WTC11 (cell line): ENCODE measurements at regions not wholly inside any gene's neighbourhood (a gene's known extent, or its start where the extent isn't known, plus 50 kb on each side); places are given as distances from the start of the nearest gene placed in this dataset.

Source experiments
- ATAC-seq: fragments of 200-7000 bp; cut with Tn5 transposase; 2 replicates; pipeline ENCODE4 v1.10.0; 2021; ENCODE audit warnings: mild to moderate bottlenecking, moderate library complexity
- CTCF ChIA-PET: fragments of 300-600 bp; sonication (Branson Sonifier 250); formaldehyde crosslinking; loops from one replicate; lab custom pipeline; 2021; ENCODE audit warnings: antibody characterized with exemption; lab: Charles Lee
- POLR2A ChIA-PET: fragments of 350-600 bp; sonication (Branson Sonifier 250); formaldehyde crosslinking; loops from one replicate; lab custom pipeline; 2021; ENCODE audit warnings: antibody characterized with exemption; lab: Charles Lee
- DNase-seq: peaks from one replicate; pipeline ENCODE4 v3.0.0; 2021; ENCODE audit warnings: low spot score
- H3K27ac Mint-ChIP-seq: 2 replicates; pipeline ENCODE4 v1.8.0; 2021; ENCODE audit warnings: mixed read lengths
- H3K27me3 Mint-ChIP-seq: 2 replicates; pipeline ENCODE4 v1.8.0; 2021; ENCODE audit warnings: low read depth, mild to moderate bottlenecking, moderate library complexity, mixed read lengths
- H3K36me3 Mint-ChIP-seq: 2 replicates; pipeline ENCODE4 v1.8.0; 2021; ENCODE audit warnings: mixed read lengths
- H3K4me1 Mint-ChIP-seq: 2 replicates; pipeline ENCODE4 v1.8.0; 2022; ENCODE audit warnings: mixed read lengths
- H3K4me3 Mint-ChIP-seq: 2 replicates; pipeline ENCODE4 v1.8.0; 2021; ENCODE audit warnings: mild to moderate bottlenecking, moderate library complexity, mixed read lengths
- H3K9me3 Mint-ChIP-seq: 2 replicates; pipeline ENCODE4 v1.8.0; 2021; ENCODE audit warnings: mixed read lengths
- CBFB ChIP-seq: sonication (generic); formaldehyde crosslinking; IDR thresholded peaks from 2 replicates; pipeline ENCODE4 v1.8.1; 2022; ENCODE audit warnings: mild to moderate bottlenecking, low read depth, missing genetic modification reagents
- MXD4 ChIP-seq: fragments of 250-450 bp; sonication (Bioruptor Pico); IDR thresholded peaks from 2 replicates; pipeline ENCODE4 v1.8.0; 2021; ENCODE audit warnings: mild to moderate bottlenecking, moderate library complexity, borderline replicate concordance
- MYBL2 ChIP-seq: sonication (generic); formaldehyde crosslinking; IDR thresholded peaks from 2 replicates; pipeline ENCODE4 v1.8.1; 2023; ENCODE audit warnings: mild to moderate bottlenecking, moderate library complexity, missing genetic modification reagents
- NFATC4 ChIP-seq: fragments of 250-450 bp; sonication (Bioruptor Pico); IDR thresholded peaks from 2 replicates; pipeline ENCODE4 v1.9.0; 2021; ENCODE audit warnings: mild to moderate bottlenecking
- NFYB ChIP-seq: sonication (generic); formaldehyde crosslinking; conservative IDR thresholded peaks from 2 replicates; pipeline ENCODE4 v1.8.0; 2022; ENCODE audit warnings: low read depth, missing genetic modification reagents
- PRRX2 ChIP-seq: fragments of 250-450 bp; sonication (Bioruptor Pico); IDR thresholded peaks from 2 replicates; pipeline ENCODE4 v1.8.0; 2021; ENCODE audit warnings: mild to moderate bottlenecking
- RELA ChIP-seq: sonication (generic); formaldehyde crosslinking; IDR thresholded peaks from 2 replicates; pipeline ENCODE4 v1.8.1; 2022; ENCODE audit warnings: missing genetic modification reagents, mild to moderate bottlenecking, borderline replicate concordance
- TP53 ChIP-seq: sonication (generic); formaldehyde crosslinking; IDR thresholded peaks from 2 replicates; pipeline ENCODE4 v1.8.1; 2023; ENCODE audit warnings: mild to moderate bottlenecking, missing genetic modification reagents
- ZBTB21 ChIP-seq: sonication (generic); formaldehyde crosslinking; IDR thresholded peaks from 2 replicates; pipeline ENCODE4 v1.8.1; 2023; ENCODE audit warnings: mild to moderate bottlenecking, missing genetic modification reagents, borderline replicate concordance
- ZNF219 ChIP-seq: sonication (generic); formaldehyde crosslinking; IDR thresholded peaks from 2 replicates; pipeline ENCODE4 v1.8.0; 2023; ENCODE audit warnings: missing genetic modification reagents, mild to moderate bottlenecking, borderline replicate concordance
- ZNF263 ChIP-seq: sonication (generic); formaldehyde crosslinking; IDR thresholded peaks from 2 replicates; pipeline ENCODE4 v1.8.1; 2022; ENCODE audit warnings: low read depth, mild to moderate bottlenecking, moderate library complexity, missing genetic modification reagents
- ZNF281 ChIP-seq: sonication (generic); formaldehyde crosslinking; IDR thresholded peaks from 2 replicates; pipeline ENCODE4 v1.8.0; 2023; ENCODE audit warnings: mild to moderate bottlenecking, missing genetic modification reagents
- ZNF423 ChIP-seq: fragments of 250-450 bp; sonication (Bioruptor Pico); IDR thresholded peaks from 2 replicates; pipeline ENCODE4 v2.1.2; 2022; ENCODE audit warnings: mild to moderate bottlenecking, moderate library complexity
- ZNF512 ChIP-seq: sonication (generic); formaldehyde crosslinking; IDR thresholded peaks from 2 replicates; pipeline ENCODE4 v1.8.1; 2022; ENCODE audit warnings: missing genetic modification reagents, borderline replicate concordance
- ZNF671 ChIP-seq: fragments of 250-450 bp; sonication (Bioruptor Pico); IDR thresholded peaks from 2 replicates; pipeline ENCODE4 v1.8.0; 2021; ENCODE audit warnings: mild to moderate bottlenecking
- TF ChIP-seq, protein P1 (sequence below): sonication (generic); formaldehyde crosslinking; IDR thresholded peaks from 2 replicates; pipeline ENCODE4 v1.8.0; 2022; ENCODE audit warnings: mild to moderate bottlenecking, missing genetic modification reagents
- TF ChIP-seq, protein P2 (sequence below): sonication (generic); formaldehyde crosslinking; IDR thresholded peaks from 2 replicates; pipeline ENCODE4 v1.8.0; 2022; ENCODE audit warnings: mild to moderate bottlenecking, missing genetic modification reagents
- TF ChIP-seq, protein P3 (sequence below): sonication (generic); formaldehyde crosslinking; conservative IDR thresholded peaks from 2 replicates; pipeline ENCODE4 v1.8.1; 2023; ENCODE audit warnings: mild to moderate bottlenecking, low read depth, missing genetic modification reagents, moderate library complexity
- TF ChIP-seq, protein P4 (sequence below): fragments of 250-450 bp; sonication (Bioruptor Pico); IDR thresholded peaks from 2 replicates; pipeline ENCODE4 v1.8.0; 2021; ENCODE audit warnings: mild to moderate bottlenecking
- TF ChIP-seq, protein P5 (sequence below): fragments of 250-450 bp; sonication (Bioruptor Pico); IDR thresholded peaks from 2 replicates; pipeline ENCODE4 v1.9.0; 2021; ENCODE audit warnings: mild to moderate bottlenecking

DNA sequence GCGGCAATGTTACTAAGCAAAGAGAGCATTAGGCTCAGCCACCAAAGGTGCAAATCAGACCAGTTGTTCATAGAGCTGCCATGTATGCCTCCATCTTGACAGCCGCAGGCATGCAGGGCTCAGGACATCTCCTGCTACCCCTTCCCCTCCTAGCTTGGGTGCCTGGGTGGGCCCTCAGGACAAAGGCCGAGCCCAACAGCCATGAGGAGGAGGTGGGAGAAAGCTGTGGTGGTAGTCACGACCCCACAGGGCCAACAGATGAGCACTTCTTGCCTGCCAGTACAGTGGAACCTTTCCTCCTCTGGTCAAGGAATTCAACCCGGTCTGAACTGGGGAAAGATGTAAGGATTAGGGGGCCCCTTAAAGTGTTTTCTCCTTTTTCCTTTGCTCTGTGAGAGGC lies 386.4 kb upstream of the SLITRK6 start:
- no peak for TF ChIP-seq ZNF423
- TF ChIP-seq, protein P1, sequence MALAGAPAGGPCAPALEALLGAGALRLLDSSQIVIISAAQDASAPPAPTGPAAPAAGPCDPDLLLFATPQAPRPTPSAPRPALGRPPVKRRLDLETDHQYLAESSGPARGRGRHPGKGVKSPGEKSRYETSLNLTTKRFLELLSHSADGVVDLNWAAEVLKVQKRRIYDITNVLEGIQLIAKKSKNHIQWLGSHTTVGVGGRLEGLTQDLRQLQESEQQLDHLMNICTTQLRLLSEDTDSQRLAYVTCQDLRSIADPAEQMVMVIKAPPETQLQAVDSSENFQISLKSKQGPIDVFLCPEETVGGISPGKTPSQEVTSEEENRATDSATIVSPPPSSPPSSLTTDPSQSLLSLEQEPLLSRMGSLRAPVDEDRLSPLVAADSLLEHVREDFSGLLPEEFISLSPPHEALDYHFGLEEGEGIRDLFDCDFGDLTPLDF (CRISPR knock-in tag) = no peak
- TF ChIP-seq, protein P2, sequence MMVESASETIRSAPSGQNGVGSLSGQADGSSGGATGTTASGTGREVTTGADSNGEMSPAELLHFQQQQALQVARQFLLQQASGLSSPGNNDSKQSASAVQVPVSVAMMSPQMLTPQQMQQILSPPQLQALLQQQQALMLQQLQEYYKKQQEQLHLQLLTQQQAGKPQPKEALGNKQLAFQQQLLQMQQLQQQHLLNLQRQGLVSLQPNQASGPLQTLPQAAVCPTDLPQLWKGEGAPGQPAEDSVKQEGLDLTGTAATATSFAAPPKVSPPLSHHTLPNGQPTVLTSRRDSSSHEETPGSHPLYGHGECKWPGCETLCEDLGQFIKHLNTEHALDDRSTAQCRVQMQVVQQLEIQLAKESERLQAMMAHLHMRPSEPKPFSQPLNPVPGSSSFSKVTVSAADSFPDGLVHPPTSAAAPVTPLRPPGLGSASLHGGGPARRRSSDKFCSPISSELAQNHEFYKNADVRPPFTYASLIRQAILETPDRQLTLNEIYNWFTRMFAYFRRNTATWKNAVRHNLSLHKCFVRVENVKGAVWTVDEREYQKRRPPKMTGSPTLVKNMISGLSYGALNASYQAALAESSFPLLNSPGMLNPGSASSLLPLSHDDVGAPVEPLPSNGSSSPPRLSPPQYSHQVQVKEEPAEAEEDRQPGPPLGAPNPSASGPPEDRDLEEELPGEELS = no peak
- no peak for TF ChIP-seq TP53 (CRISPR knock-in tag)
- TF ChIP-seq MYBL2 = no peak
- no peak for TF ChIP-seq PRRX2
- no peak for TF ChIP-seq ZNF512
- no peak for TF ChIP-seq CBFB (CRISPR knock-in tag)
- TF ChIP-seq, protein P3, sequence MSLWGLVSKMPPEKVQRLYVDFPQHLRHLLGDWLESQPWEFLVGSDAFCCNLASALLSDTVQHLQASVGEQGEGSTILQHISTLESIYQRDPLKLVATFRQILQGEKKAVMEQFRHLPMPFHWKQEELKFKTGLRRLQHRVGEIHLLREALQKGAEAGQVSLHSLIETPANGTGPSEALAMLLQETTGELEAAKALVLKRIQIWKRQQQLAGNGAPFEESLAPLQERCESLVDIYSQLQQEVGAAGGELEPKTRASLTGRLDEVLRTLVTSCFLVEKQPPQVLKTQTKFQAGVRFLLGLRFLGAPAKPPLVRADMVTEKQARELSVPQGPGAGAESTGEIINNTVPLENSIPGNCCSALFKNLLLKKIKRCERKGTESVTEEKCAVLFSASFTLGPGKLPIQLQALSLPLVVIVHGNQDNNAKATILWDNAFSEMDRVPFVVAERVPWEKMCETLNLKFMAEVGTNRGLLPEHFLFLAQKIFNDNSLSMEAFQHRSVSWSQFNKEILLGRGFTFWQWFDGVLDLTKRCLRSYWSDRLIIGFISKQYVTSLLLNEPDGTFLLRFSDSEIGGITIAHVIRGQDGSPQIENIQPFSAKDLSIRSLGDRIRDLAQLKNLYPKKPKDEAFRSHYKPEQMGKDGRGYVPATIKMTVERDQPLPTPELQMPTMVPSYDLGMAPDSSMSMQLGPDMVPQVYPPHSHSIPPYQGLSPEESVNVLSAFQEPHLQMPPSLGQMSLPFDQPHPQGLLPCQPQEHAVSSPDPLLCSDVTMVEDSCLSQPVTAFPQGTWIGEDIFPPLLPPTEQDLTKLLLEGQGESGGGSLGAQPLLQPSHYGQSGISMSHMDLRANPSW (CRISPR knock-in tag) = no peak
- no peak overlapping the region for H3K27ac Mint-ChIP-seq
- peaks cover 33% of the 10 kb centered on the region for H3K4me1 Mint-ChIP-seq
- DNase-seq = no peak
- no peak for ATAC-seq
- H3K27me3 Mint-ChIP-seq = no peaks in the 10 kb centered on the region; the same call in 1 of the 2 replicates
- no peak overlapping the region for H3K4me3 Mint-ChIP-seq
- CTCF ChIA-PET = interaction anchor here (0.6 kb wide), 1 partner anchor 977 kb away, joined by 3 read pairs; no protein-coding TSS in a partner anchor
- H3K36me3 Mint-ChIP-seq = peaks cover 9% of the 10 kb centered on the region
- H3K9me3 Mint-ChIP-seq = peaks cover 33% of the 10 kb centered on the region
- POLR2A ChIA-PET = no interaction called here

DNA sequence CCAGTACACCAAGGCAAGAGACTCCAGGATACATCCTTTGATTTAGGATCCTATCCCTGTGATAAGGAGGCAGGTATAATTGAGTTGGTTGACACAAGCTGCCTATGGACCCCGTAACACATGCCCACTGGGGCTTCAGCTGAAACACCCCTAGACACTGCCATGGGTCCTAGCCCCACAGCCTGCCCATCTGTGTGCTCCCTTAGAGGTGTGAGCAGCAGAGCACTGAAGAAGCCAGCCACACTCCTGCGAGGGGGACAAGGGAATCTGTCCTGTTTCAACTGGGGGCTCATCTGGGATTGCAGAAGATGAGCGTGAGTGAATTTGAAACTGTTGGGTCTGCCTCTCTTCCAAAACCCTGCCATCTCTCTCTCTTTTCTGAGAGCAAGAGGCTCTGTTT lies 385.9 kb upstream of the SLITRK6 start:
- Mint-ChIP-seq H3K4me3 (no peak overlapping the region), H3K4me1 (peaks cover 32% of the 10 kb centered on the region), H3K27me3 (no peaks in the 10 kb centered on the region; the same call in 1 of the 2 replicates), H3K27ac (no peak overlapping the region), H3K36me3 (peaks cover 9% of the 10 kb centered on the region), H3K9me3 (peaks cover 33% of the 10 kb centered on the region)
- CTCF ChIA-PET = no interaction called here
- ATAC-seq (no peak), DNase-seq (no peak)
- POLR2A ChIA-PET = no interaction called here
- TF ChIP-seq RELA (CRISPR knock-in tag) (no peak), ZNF263 (CRISPR knock-in tag) (no peak), ZNF219 (CRISPR knock-in tag) (no peak), TP53 (CRISPR knock-in tag) (no peak), ZNF281 (no peak), MXD4 (no peak), PRRX2 (no peak), ZNF671 (no peak), NFYB (CRISPR knock-in tag) (no peak), NFATC4 (CRISPR knock-in tag) (no peak), ZBTB21 (CRISPR knock-in tag) (no peak)
- TF ChIP-seq, protein P3 (CRISPR knock-in tag) = no peak
- TF ChIP-seq, protein P4, sequence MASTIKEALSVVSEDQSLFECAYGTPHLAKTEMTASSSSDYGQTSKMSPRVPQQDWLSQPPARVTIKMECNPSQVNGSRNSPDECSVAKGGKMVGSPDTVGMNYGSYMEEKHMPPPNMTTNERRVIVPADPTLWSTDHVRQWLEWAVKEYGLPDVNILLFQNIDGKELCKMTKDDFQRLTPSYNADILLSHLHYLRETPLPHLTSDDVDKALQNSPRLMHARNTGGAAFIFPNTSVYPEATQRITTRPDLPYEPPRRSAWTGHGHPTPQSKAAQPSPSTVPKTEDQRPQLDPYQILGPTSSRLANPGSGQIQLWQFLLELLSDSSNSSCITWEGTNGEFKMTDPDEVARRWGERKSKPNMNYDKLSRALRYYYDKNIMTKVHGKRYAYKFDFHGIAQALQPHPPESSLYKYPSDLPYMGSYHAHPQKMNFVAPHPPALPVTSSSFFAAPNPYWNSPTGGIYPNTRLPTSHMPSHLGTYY = no peak
- TF ChIP-seq, protein P5, sequence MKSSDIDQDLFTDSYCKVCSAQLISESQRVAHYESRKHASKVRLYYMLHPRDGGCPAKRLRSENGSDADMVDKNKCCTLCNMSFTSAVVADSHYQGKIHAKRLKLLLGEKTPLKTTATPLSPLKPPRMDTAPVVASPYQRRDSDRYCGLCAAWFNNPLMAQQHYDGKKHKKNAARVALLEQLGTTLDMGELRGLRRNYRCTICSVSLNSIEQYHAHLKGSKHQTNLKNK (CRISPR knock-in tag) = no peak
